ENCODE measurements at regions not wholly inside any gene's neighbourhood (a gene's known extent, or its start where the extent isn't known, plus 50 kb on each side); places are given as distances from the start of the nearest gene placed in this dataset.

- no peaks in the 10 kb centered on the region for H4K20me1 ChIP-seq (ENCODE audit: insufficient read depth, low read length)
- no peaks in the 10 kb centered on the region for H3K36me3 ChIP-seq (ENCODE audit: insufficient read depth, low read length)
- CTCF ChIA-PET (ENCODE audit: unreplicated experiment), result no interaction called here
- no TSS peak for BruUV-seq (replicated peaks)
- no peak for DNase-seq (ENCODE audit: low spot score)
- H3K9me3 ChIP-seq (ENCODE audit: low read length), result no peaks in the 10 kb centered on the region
- no peak overlapping the region for H3K4me2 ChIP-seq (ENCODE audit: low read length)
- no peaks in the 10 kb centered on the region for H3K4me1 ChIP-seq (ENCODE audit: insufficient read depth, low read length, poor library complexity, severe bottlenecking)
- H3K9me2 ChIP-seq (ENCODE audit: insufficient read depth, low read length), result no peaks in the 10 kb centered on the region
- intact Hi-C loops (cut with micrococcal nuclease; ENCODE audit: unreplicated experiment), result no loop called here
- H3K79me2 ChIP-seq (ENCODE audit: insufficient read depth, low read depth, low read length), result no peaks in the 10 kb centered on the region
- TF ChIP-seq EZH2phosphoT487 (IDR thresholded peaks at IDR 0.05; ENCODE audit: borderline replicate concordance, low read depth, low read length), result no peak
- no peak overlapping the region for H3K4me3 ChIP-seq (ENCODE audit: low read depth, low read length, poor library complexity, severe bottlenecking)
- H3K27ac ChIP-seq (ENCODE audit: low read depth, low read length, poor library complexity, severe bottlenecking), result no peak overlapping the region
- no peak overlapping the region for H2AFZ ChIP-seq (ENCODE audit: low read length)
- POLR2A ChIA-PET, result no interaction called here
Measured at GRCh38 chr1:234660536-234661316, 50.7 kb upstream of the IRF2BP2 start.

Small RNA genes in the stretch of these regions (small RNA-seq; reads per million reads assigned to genes)
- 7.5 reads per million, percentile 94 among the genes with 10 or more reads in this experiment for gene RNY4P16

Data from OCI-LY7 (cell line).